GM12892 (cell line): ENCODE measurements at regions not wholly inside any gene's neighbourhood (a gene's known extent, or its start where the extent isn't known, plus 50 kb on each side); places are given as distances from the start of the nearest gene placed in this dataset.

Source experiments
- POLR2A ChIP-seq: IDR thresholded peaks from 2 replicates; pipeline ENCODE4 v1.6.1; 2011; ENCODE audit warnings: low read depth, low read length, control low read depth
- POLR2AphosphoS5 ChIP-seq: IDR thresholded peaks from 2 replicates; pipeline ENCODE4 v1.6.1; 2011; ENCODE audit warnings: low read depth, low read length, control low read depth

GRCh38 chr6:113763876-113764275 is 93.3 kb upstream of the MARCKS start:
- TF ChIP-seq POLR2A = no peak; the same call in 1 of the 2 replicates
- TF ChIP-seq POLR2AphosphoS5 = no peak
